ENCODE measurements at regions not wholly inside any gene's neighbourhood (a gene's known extent, or its start where the extent isn't known, plus 50 kb on each side); places are given as distances from the start of the nearest gene placed in this dataset.

DNA sequence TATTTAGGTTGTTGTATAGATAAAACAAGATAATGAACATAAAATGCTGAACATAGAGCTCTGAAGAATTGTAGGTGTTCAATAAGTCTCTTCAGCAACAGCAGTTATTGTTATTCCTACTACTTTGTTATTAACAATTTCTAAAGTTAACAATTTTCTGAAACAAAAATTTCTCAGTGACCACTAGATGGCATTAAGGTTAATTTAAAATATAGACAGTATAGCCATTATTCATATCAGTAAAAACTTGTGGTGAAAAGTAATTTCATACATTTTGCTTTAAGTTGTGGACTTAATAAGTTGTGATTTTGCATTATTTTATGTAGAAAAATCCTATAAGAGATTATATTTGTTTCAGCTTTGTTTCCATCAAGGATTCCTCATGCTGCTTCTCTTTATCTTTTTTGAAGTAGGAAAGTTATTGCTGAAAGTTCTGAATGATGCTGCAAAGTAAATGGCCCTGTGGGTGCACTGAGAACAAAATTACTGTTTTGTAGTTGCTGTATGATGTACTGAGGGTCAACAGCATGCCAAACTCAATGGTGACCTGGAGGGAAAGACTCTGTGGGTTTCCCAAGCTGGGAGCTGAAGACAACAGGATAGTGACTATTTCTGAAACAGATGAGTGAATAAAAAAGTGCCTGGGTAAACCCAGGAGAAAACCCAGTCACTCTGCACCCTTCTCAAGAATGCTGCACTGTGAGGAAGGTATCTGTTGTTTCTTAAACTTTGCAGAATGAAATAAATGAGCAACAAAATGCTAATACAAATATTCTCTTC is 253.6 kb downstream of the KIF20B start:
- Histone ChIP-seq H2AFZ (ENCODE audit: low read length) (no peak overlapping the region), H3K36me3 (ENCODE audit: insufficient read depth, low read length) (no peaks in the 10 kb centered on the region), H3K4me1 (ENCODE audit: insufficient read depth, low read length) (no peaks in the 10 kb centered on the region), H4K20me1 (ENCODE audit: insufficient read depth, low read length) (no peaks in the 10 kb centered on the region), H3K27ac (ENCODE audit: low read depth, low read length) (no peak overlapping the region), H3K4me2 (ENCODE audit: insufficient read depth, low read length) (no peak overlapping the region), H3K79me2 (ENCODE audit: insufficient read depth, low read length) (no peaks in the 10 kb centered on the region), H3K4me3 (ENCODE audit: insufficient read depth, low read length) (no peak overlapping the region), H3K9me3 (ENCODE audit: low read depth, low read length) (no peaks in the 10 kb centered on the region), H3K27me3 (ENCODE audit: insufficient read depth, low read length) (peaks cover 5% of the 10 kb centered on the region)
- TF ChIP-seq, protein P1, sequence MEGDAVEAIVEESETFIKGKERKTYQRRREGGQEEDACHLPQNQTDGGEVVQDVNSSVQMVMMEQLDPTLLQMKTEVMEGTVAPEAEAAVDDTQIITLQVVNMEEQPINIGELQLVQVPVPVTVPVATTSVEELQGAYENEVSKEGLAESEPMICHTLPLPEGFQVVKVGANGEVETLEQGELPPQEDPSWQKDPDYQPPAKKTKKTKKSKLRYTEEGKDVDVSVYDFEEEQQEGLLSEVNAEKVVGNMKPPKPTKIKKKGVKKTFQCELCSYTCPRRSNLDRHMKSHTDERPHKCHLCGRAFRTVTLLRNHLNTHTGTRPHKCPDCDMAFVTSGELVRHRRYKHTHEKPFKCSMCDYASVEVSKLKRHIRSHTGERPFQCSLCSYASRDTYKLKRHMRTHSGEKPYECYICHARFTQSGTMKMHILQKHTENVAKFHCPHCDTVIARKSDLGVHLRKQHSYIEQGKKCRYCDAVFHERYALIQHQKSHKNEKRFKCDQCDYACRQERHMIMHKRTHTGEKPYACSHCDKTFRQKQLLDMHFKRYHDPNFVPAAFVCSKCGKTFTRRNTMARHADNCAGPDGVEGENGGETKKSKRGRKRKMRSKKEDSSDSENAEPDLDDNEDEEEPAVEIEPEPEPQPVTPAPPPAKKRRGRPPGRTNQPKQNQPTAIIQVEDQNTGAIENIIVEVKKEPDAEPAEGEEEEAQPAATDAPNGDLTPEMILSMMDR (IDR thresholded peaks at IDR 0.05; ENCODE audit: extremely low read depth, low read depth, low read length) = peak; percentile 47
- peak; percentile 29 for DNase-seq (ENCODE audit: insufficient read length, low spot score, missing footprints)

DNA sequence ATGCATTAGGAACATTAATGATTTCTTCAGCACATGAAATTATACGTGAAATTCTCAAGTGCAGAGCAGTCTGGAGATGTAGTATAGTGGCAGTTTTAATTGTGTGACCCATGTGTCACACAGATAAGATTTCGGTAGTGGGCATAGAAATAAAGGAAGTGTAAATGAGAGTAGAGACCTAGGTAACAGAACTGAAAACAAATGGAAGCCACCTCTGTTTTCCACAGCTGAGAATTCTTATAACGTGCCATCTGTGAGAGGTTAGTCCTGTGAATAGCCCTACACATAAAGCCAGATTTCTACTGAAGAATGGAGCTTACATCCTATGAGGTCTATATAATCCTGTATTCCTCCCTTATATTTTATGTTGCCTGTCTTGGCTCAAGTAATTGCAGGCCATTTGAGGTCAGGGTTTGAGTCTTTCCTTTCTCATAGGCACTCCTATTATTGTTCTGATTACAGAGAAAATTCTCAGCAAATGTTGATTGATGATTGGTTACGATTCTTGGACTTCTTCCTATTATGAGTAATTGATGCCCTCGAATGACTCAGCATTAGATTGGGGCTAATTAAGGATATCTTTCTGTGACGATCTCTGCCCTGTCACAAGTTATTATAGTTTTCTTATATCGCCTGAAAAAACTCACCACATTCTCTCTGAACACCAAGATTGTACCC is 258.2 kb downstream of the KIF20B start:
- no peaks in the 10 kb centered on the region for H3K27me3 ChIP-seq (ENCODE audit: insufficient read depth, low read length)
- no peaks in the 10 kb centered on the region for H3K9me3 ChIP-seq (ENCODE audit: low read depth, low read length)
- H3K79me2 ChIP-seq (ENCODE audit: insufficient read depth, low read length) = no peaks in the 10 kb centered on the region
- no peak overlapping the region for H3K27ac ChIP-seq (ENCODE audit: low read depth, low read length)
- H3K4me2 ChIP-seq (ENCODE audit: insufficient read depth, low read length) = no peak overlapping the region
- H3K36me3 ChIP-seq (ENCODE audit: insufficient read depth, low read length) = no peaks in the 10 kb centered on the region
- no peak overlapping the region for H3K4me3 ChIP-seq (ENCODE audit: insufficient read depth, low read length)
- TF ChIP-seq, protein P1 (IDR thresholded peaks at IDR 0.05; ENCODE audit: extremely low read depth, low read depth, low read length) = no peak
- H2AFZ ChIP-seq (ENCODE audit: low read length) = no peak overlapping the region
- no peaks in the 10 kb centered on the region for H3K4me1 ChIP-seq (ENCODE audit: insufficient read depth, low read length)
- peak; percentile 15 for DNase-seq (ENCODE audit: insufficient read length, low spot score, missing footprints)
- H4K20me1 ChIP-seq (ENCODE audit: insufficient read depth, low read length) = no peaks in the 10 kb centered on the region

DNA sequence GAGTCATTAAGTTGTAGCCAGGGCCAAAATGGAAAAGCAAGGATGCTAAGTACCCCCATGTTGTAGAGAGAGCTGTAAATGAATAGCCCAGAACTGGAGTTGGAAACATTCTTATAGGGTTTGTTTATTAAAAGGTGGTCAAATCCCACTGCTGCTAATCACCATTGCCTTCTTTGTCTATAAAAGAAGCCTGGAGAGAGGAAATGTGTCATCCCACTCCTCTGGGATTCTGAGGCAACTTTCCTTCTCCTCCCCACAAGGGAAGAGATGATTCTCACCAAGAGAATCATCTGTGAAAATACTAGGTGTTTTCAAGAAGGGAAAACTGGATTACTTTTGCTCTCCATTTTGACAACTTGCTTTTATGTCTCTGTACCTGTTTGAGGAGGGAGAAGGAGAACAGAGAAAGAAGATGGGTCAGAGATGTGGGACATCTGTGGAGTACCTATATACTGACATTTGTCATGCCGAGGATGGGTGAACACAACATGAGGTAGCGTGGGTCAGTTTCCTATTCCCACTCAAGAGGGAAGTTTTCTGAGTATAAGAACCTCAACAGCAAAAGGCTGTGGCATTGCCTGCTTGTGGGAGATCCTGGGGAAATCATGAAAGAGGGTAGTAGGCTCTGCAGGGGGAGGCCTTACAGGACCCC is 262.2 kb downstream of the KIF20B start:
- no peak overlapping the region for H3K4me2 ChIP-seq (ENCODE audit: insufficient read depth, low read length)
- DNase-seq (ENCODE audit: insufficient read length, low spot score, missing footprints) = peak; percentile 55
- H3K79me2 ChIP-seq (ENCODE audit: insufficient read depth, low read length) = no peaks in the 10 kb centered on the region
- H3K36me3 ChIP-seq (ENCODE audit: insufficient read depth, low read length) = no peaks in the 10 kb centered on the region
- H3K4me1 ChIP-seq (ENCODE audit: insufficient read depth, low read length) = no peaks in the 10 kb centered on the region
- TF ChIP-seq, protein P1 (IDR thresholded peaks at IDR 0.05; ENCODE audit: extremely low read depth, low read depth, low read length) = no peak
- H3K4me3 ChIP-seq (ENCODE audit: insufficient read depth, low read length) = no peak overlapping the region
- H3K27me3 ChIP-seq (ENCODE audit: insufficient read depth, low read length) = no peaks in the 10 kb centered on the region
- no peaks in the 10 kb centered on the region for H3K9me3 ChIP-seq (ENCODE audit: low read depth, low read length)
- H2AFZ ChIP-seq (ENCODE audit: low read length) = no peak overlapping the region
- no peaks in the 10 kb centered on the region for H4K20me1 ChIP-seq (ENCODE audit: insufficient read depth, low read length)
- H3K27ac ChIP-seq (ENCODE audit: low read depth, low read length) = no peak overlapping the region

DNA sequence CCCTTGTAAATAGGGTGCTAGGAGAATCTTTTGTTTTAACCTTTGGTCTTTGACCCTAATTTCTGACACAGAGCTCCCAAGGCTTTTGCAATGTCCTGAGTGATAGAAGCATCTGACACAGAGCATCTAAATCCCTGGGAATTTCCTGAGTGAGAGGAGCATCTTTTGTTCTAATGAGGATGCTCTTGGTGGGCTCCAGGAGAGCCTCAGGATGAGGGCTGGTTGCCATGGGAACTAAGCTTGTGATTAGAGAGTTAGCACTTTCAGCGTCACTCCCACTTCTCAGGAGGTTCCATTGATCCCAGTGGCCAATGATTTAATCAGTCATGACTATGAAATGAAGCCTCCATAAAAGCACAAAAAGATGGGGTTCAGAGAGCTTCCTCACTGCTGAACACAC is 264.8 kb downstream of the KIF20B start:
- Histone ChIP-seq H3K79me2 (ENCODE audit: insufficient read depth, low read length) (no peaks in the 10 kb centered on the region), H3K4me1 (ENCODE audit: insufficient read depth, low read length) (no peaks in the 10 kb centered on the region), H3K9me3 (ENCODE audit: low read depth, low read length) (no peaks in the 10 kb centered on the region), H3K27me3 (ENCODE audit: insufficient read depth, low read length) (peaks cover under 1% of the 10 kb centered on the region), H4K20me1 (ENCODE audit: insufficient read depth, low read length) (no peaks in the 10 kb centered on the region), H3K4me2 (ENCODE audit: insufficient read depth, low read length) (no peak overlapping the region), H3K4me3 (ENCODE audit: insufficient read depth, low read length) (no peak overlapping the region), H3K36me3 (ENCODE audit: insufficient read depth, low read length) (no peaks in the 10 kb centered on the region), H3K27ac (ENCODE audit: low read depth, low read length) (no peak overlapping the region), H2AFZ (ENCODE audit: low read length) (no peak overlapping the region)
- no peak for DNase-seq (ENCODE audit: insufficient read length, low spot score, missing footprints)
- TF ChIP-seq, protein P1 (IDR thresholded peaks at IDR 0.05; ENCODE audit: extremely low read depth, low read depth, low read length) = no peak
